COLO668 (cell line): ENCODE measurements at regions not wholly inside any gene's neighbourhood (a gene's known extent, or its start where the extent isn't known, plus 50 kb on each side); places are given as distances from the start of the nearest gene placed in this dataset.

Experiments used
- DNase-seq: peaks from one replicate; lab custom pipeline; 2025; ENCODE audit not compliant: unreplicated experiment; lab: John Stamatoyannopoulos, UW

DNA sequence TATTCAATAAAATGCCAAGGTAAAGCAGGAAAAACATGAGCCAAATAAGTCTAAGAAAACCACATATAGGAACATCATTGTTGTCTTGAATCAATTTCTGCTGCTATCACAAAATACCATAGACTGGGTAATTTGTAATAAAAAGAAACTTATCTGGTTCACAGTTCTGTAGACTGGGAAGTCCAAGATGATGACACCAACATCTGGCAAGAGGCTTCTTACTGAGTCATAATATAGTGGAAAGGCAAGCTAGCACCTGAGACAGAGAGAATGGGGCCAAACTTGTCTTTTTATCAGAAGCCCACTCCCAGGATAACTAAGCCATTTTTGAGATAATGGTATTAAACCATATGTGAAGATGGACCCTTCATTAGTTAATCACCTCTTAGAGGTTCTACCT, 975.9 kb downstream of the FLRT2 start:
- no peak for DNase-seq

- DNase-seq = no peak
Observed at GRCh38 chr14:86501611-86502010, 971.7 kb downstream of the FLRT2 start.

DNA sequence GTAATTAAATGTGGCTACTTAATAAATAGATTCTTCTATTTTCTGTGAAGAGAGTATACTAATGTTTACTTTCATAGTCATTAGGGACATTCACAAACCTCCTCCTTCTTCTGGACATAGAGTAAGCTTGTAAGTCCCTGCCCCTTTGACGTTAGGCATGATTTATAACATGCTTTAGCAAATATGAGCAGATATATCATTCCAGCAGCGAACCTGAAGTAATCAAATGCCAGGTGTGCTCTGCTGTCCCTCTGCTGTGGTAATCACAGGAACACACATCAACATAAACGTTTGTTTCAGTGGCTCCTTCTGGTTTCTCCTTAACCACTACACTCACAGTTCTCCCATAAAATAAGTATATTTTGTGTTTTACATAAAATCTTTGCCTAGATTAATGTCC, 961.8 kb downstream of the FLRT2 start:
- peak; percentile 39 for DNase-seq

DNA sequence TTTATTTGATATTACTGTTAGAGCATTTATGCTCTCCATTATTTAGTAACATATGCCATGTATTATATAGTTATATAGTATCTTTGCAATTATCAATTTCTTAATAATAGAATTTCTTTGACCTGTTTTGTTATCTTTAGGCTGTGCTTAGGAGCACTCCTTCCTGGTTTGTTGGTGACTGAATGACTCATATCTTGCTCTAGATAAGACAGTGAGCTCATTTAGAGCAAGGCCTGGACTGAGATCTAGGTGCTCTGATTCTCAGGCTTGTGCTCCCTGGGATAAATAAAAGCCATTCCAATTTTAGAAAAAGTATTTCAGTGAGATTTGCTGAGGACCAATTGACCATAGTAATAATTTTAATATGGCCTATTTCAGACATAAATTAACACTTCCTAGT, 951.2 kb downstream of the FLRT2 start:
- DNase-seq = no peak

- DNase-seq = no peak
Observed at GRCh38 chr14:86464341-86464740, 934.4 kb downstream of the FLRT2 start.

DNA sequence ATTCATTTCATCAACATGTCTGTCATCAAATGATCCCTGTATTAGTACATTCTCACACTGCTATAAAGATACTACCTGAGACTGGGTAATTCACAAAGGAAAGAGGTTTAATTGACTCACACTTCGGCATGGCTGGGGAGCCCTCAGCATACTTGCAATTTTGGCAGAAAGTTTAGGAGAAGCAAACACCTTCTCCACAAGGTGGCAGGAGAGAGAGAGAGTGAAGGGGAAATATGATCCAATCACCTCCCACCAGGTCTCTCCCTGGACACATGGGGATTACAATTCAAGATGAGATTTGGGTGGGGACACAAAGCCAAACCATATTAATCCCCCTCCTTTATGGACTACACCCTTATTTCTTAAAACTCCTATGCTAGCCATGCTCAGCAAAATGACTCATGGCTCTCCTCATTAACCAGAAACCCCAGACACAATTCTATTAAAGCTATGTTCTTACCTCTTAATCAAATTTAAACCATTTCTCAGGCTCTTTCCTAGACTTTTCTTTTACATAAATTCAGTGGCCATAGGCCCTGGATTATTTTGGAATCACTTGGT, 932.3 kb downstream of the FLRT2 start:
- DNase-seq = peak; percentile 11

DNA sequence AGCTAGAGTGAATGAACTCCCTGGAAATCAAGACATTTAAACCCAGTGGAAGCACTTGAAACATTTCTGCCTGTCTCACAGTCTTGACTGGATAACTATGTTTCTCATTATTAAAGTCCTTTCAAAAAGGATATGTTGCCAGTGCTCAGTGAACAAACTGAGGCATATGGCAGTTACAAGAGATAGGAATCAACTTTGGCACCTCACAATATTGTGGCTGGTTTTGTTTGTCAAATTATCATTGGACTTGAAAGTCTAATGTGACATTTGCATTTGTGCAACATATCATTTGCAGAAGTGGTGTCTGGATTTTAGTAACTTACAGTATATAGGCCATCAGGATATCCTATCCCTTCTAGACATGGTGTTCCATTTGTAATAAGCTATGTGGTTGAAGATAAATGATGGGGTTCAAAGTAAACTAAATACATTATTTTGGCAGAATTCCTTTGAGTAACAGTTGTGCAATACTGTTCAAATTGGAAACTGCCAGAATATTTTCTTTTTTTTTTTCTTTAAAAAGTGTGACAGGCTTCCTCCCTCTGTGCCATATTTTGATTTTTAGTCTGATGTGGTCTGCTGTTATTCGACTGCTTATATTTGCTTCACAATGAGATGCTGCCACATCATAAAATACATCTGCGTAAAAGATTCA, 927.7 kb downstream of the FLRT2 start:
- no peak for DNase-seq

- DNase-seq = no peak
Observed at GRCh38 chr14:86450085-86450484, 920.1 kb downstream of the FLRT2 start.

GRCh38 chr14:86442135-86442534, 912.2 kb downstream of the FLRT2 start:
- no peak for DNase-seq

- no peak for DNase-seq
Observed at GRCh38 chr14:86430853-86431252, 900.9 kb downstream of the FLRT2 start.

DNA sequence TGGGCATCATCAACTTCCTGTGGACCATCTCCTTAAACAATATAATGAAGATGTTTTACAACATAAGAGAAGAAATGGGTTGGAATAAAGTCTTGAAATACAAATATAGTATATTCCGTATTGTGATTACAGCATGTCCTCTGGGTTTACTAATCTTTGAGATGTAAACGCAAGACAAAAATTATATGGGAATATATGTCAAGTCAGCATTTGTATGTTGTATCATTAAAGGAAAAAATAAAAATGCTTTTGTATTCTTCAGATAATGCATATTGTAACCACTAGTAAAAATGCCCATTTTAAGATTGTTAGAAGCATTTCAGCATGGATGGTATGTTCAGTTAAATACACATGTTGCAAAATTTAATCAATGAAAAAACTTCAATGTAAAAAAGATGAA, 893.3 kb downstream of the FLRT2 start:
- no peak for DNase-seq

GRCh38 chr14:86420131-86420530, 890.2 kb downstream of the FLRT2 start:
- DNase-seq = no peak

DNA sequence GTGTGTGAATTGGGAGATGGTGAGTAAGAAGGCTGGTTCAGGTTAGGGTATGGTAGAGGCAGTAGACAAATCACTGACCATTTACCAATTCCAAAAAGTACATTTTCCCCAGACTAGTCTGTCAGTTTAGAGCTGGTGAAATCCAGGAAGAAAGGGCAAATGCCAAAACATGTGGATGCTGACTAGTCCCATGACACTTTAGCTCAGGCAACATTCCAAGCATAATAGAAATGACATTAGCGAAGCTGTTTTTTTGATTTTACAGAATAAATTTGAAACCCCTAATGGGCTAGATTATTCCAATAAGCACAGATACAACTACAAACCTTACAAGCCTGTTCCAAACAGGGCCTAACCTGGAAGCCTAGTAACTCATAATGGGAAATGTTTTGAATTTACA, 884.2 kb downstream of the FLRT2 start:
- no peak for DNase-seq

DNA sequence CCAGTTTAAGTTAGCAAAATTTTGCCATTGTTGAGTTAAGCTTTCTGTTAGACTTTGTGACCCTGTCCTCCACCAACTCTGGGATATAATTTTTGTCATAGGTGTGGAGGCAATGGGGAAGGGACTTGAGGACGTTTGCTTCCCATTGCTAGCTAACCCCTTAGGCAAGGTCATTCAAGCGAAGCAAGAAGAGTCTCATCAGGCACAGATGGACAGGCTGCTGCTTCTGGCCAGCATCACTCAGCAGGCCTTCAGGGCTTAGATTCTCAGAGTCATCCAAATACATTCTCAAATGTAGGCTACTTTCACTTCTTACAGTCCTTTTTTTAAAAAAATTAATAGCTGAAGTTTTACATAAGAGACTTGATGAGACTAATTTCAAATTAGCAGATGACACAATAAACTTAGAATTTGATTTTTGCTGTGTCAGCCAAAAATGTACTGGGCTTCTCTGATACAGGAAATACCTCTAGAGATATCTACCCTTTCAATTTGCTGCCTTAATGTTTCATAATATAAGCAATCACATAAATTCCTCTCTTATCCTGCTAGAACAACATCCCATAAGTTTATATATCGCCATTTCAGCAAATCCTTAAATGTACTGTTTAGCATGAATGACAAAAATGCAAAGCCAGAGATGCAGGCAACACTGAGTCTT, 875.2 kb downstream of the FLRT2 start:
- no peak for DNase-seq

GRCh38 chr14:86404425-86404824, 874.5 kb downstream of the FLRT2 start:
- no peak for DNase-seq

GRCh38 chr14:86402545-86402944, 872.6 kb downstream of the FLRT2 start:
- no peak for DNase-seq

DNA sequence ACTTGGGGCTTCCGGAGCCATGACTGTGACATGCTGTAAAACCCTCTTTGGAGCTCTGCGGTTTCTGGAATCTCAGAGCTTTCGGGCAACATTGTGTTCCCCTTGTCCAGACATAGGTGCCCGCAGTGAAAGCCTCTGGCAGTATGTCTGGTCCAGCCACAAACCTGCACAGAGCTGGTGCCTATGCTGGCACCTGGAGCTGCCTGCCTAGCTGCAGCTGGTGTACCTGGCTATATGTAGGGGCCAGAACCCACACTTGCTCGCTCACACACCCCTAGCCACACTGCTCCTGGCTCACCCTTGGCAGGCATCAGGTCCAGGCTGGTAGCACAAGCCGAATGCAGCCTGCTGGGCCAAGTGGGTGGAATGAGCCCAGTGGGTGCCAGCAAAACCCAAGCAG, 861.1 kb downstream of the FLRT2 start:
- DNase-seq = no peak

- no peak for DNase-seq
Observed at GRCh38 chr14:86388216-86388615, 858.3 kb downstream of the FLRT2 start.

- no peak for DNase-seq
Observed at GRCh38 chr14:86373886-86374285, 843.9 kb downstream of the FLRT2 start.

GRCh38 chr14:86372402-86372801, 842.5 kb downstream of the FLRT2 start:
- no peak for DNase-seq

DNA sequence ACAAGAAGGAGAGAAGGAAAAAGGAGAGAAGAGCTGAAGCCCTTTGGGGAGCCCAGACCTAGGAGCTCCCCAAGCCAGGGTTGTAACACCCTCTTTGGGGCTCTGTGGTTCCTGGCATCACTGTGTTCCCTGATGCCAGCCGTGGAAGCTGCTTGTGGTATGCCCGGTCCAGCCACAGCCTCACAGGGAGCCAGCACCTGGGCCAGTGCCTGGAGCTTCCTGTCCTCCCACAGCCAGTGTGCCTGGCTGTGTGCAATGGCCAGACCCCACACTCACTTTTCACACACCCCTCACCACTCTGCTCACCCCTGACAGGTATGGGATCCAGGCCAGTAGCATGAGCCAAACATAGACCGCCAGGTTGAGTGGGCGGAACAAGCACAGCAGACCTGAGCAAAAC, 834.7 kb downstream of the FLRT2 start:
- DNase-seq = no peak

- no peak for DNase-seq
Observed at GRCh38 chr14:86363576-86363975, 833.6 kb downstream of the FLRT2 start.

- no peak for DNase-seq
Observed at GRCh38 chr14:86363047-86363446, 833.1 kb downstream of the FLRT2 start.
